HepG2 (cell line): ENCODE measurements at regions not wholly inside any gene's neighbourhood (a gene's known extent, or its start where the extent isn't known, plus 50 kb on each side); places are given as distances from the start of the nearest gene placed in this dataset.

ENCODE experiments used
- ATAC-seq: fragments of 200-7000 bp; cut with Tn5 transposase; 3 replicates; pipeline ENCODE4 v1.9.1; 2020; ENCODE audit warnings: mild to moderate bottlenecking, moderate library complexity
- BruUV-seq: library from RNA; stranded (reverse); fragments of 400-500 nt; replicated peaks from 2 replicates; lab custom pipeline; 2021; lab: Mats Ljungman, UMichigan
- CTCF ChIA-PET: fragments of 300-600 bp; formaldehyde crosslinking; extraction: SDS; loops from one replicate; lab custom pipeline; 2021; ENCODE audit warnings: low total read pairs, inconsistent platforms, low intra/inter-chr PET ratio; lab: Yijun Ruan, JAX
- POLR2A ChIA-PET: fragments of 350-600 bp; sonication (Branson Sonifier 250); formaldehyde crosslinking; loops from one replicate; lab custom pipeline; 2020; ENCODE audit warnings: antibody characterized with exemption, inconsistent platforms; lab: Yijun Ruan, JAX
- DNase-seq: peaks from one replicate; pipeline ENCODE4 v3.0.0-alpha.2; 2015; ENCODE audit warnings: low spot score
- FAIRE-seq: peaks from 3 replicates; lab custom pipeline; 2011; peaks lifted over from hg19 to GRCh38; lab: Jason Lieb, UNC
- H2AFZ ChIP-seq: one replicate; pipeline ENCODE4 v1.6.1; 2011; ENCODE audit warnings: low read length, inconsistent platforms
- H3K27ac ChIP-seq: fragments of 300-600 bp; 3 replicates; pipeline ENCODE4 v1.8.0; 2011; ENCODE audit warnings: mixed run types, mild to moderate bottlenecking, mixed read lengths, low read length, inconsistent platforms; ENCODE audit not compliant: insufficient read depth; ENCODE audit errors: extremely low read length
- H3K27me3 ChIP-seq, 2 experiments: fragments of 200-600 bp in 1 of 2; 2 replicates in 1 of 2; 3 replicates in 1 of 2; pipeline versions ENCODE4 v1.6.0 to v1.8.0; 2011; ENCODE audit warnings: low read length in 2 of 2, mild to moderate bottlenecking in 2 of 2, moderate library complexity in 2 of 2, inconsistent platforms in 1 of 2; ENCODE audit not compliant: insufficient read depth in 2 of 2, control insufficient read depth in 1 of 2
- H3K36me3 ChIP-seq, 2 experiments: fragments of 200-600 bp in 1 of 2; replicated peaks in 1 of 2; 2 replicates in 1 of 2; 3 replicates in 1 of 2; pipeline versions ENCODE4 v1.5.1 to v1.8.0; 2011; ENCODE audit warnings: low read length in 2 of 2, inconsistent platforms in 1 of 2; ENCODE audit not compliant: insufficient read depth in 2 of 2, control insufficient read depth in 1 of 2
- H3K4me1 ChIP-seq: 2 replicates; pipeline ENCODE4 v1.5.1; 2012; ENCODE audit warnings: low read length, inconsistent platforms; ENCODE audit not compliant: insufficient read depth
- H3K4me2 ChIP-seq: 2 replicates; pipeline ENCODE4 v1.6.0; 2011; ENCODE audit warnings: low read depth, low read length, inconsistent platforms
- H3K4me3 ChIP-seq, 3 experiments: fragments of 200-600 bp in 1 of 3; sonication (generic), shearing (Covaris generic) in 1 of 3; replicated peaks in 1 of 3; 2 replicates each; pipeline ENCODE4 v1.5.1; 2011 to 2016; ENCODE audit warnings: low read length in 3 of 3, inconsistent platforms in 2 of 3, low read depth in 2 of 3, mild to moderate bottlenecking in 2 of 3, control low read depth in 1 of 3, mixed read lengths in 1 of 3; ENCODE audit not compliant: insufficient read depth in 1 of 3
- H3K79me2 ChIP-seq: one replicate; pipeline ENCODE4 v1.6.1; 2011; ENCODE audit warnings: low read length, inconsistent platforms; ENCODE audit not compliant: insufficient read depth
- H3K9ac ChIP-seq: 2 replicates; pipeline ENCODE4 v1.6.0; 2011; ENCODE audit warnings: mild to moderate bottlenecking, low read depth, low read length, inconsistent platforms; ENCODE audit not compliant: insufficient read depth
- H3K9me3 ChIP-seq: 2 replicates; pipeline ENCODE4 v1.5.1; 2012; ENCODE audit warnings: mild to moderate bottlenecking, low read length
- H4K20me1 ChIP-seq: 2 replicates; pipeline ENCODE4 v1.6.0; 2011; ENCODE audit warnings: inconsistent platforms, mild to moderate bottlenecking, low read length, moderate library complexity; ENCODE audit not compliant: insufficient read depth
- BRCA1 ChIP-seq: sonication (generic); formaldehyde crosslinking; IDR thresholded peaks from 2 replicates; pipeline ENCODE4 v1.4.0; 2020; ENCODE audit warnings: missing genetic modification reagents
- CSRNP1 ChIP-seq: sonication (generic); formaldehyde crosslinking; IDR thresholded peaks from 2 replicates; pipeline ENCODE4 v1.8.1; 2023; ENCODE audit warnings: mild to moderate bottlenecking, missing genetic modification reagents
- EZH2 ChIP-seq: conservative IDR thresholded peaks from 2 replicates; pipeline ENCODE4 v1.6.1; 2012; ENCODE audit warnings: mild to moderate bottlenecking, low read depth, low read length, moderate library complexity
- KDM3A ChIP-seq: IDR thresholded peaks from 2 replicates; pipeline ENCODE4 v1.6.1; 2018; ENCODE audit warnings: low read depth, missing compliant biosample characterization
- NR2F2 ChIP-seq: IDR thresholded peaks from 2 replicates; pipeline ENCODE4 v1.6.1; 2012; ENCODE audit warnings: low read depth, inconsistent platforms, borderline replicate concordance
- PHF20 ChIP-seq: sonication (generic); formaldehyde crosslinking; IDR thresholded peaks from 2 replicates; pipeline ENCODE4 v1.5.0; 2020; ENCODE audit warnings: mild to moderate bottlenecking, missing genetic modification reagents
- SALL2 ChIP-seq: sonication (generic); formaldehyde crosslinking; IDR thresholded peaks from 2 replicates; pipeline ENCODE4 v1.8.1; 2023; ENCODE audit warnings: mild to moderate bottlenecking, missing genetic modification reagents, inconsistent platforms
- TCF7 ChIP-seq: sonication (generic); IDR thresholded peaks from 2 replicates; pipeline ENCODE4 v1.6.1; 2016; ENCODE audit warnings: antibody characterized with exemption, low read depth
- TRIM22 ChIP-seq: fragments of 450-650 bp; IDR thresholded peaks from 2 replicates; pipeline ENCODE4 v1.6.1; 2017
- ZBTB4 ChIP-seq: sonication (generic); formaldehyde crosslinking; IDR thresholded peaks from 2 replicates; pipeline ENCODE4 v1.4.0; 2020; ENCODE audit warnings: missing genetic modification reagents, mild to moderate bottlenecking, borderline replicate concordance
- ZNF20 ChIP-seq: sonication (generic); formaldehyde crosslinking; IDR thresholded peaks from 2 replicates; pipeline ENCODE4 v1.4.0; 2020; ENCODE audit warnings: mild to moderate bottlenecking, moderate library complexity, missing genetic modification reagents
- ZNF720 ChIP-seq: sonication (generic); formaldehyde crosslinking; IDR thresholded peaks from 2 replicates; pipeline ENCODE4 v1.4.0; 2020; ENCODE audit warnings: missing genetic modification reagents
- ZNF746 ChIP-seq: sonication (generic); formaldehyde crosslinking; IDR thresholded peaks from 2 replicates; pipeline ENCODE4 v1.8.0; 2022; ENCODE audit warnings: mild to moderate bottlenecking, missing genetic modification reagents
- ZNF879 ChIP-seq: sonication (generic); formaldehyde crosslinking; IDR thresholded peaks from 2 replicates; pipeline ENCODE4 v1.8.1; 2023; ENCODE audit warnings: missing genetic modification reagents
- WGBS: methylation state at CpG from one replicate; pipeline ENCODE4 v1.1.6; 2017; ENCODE audit warnings: low lambda C conversion rate; 5-methylcytosine and 5-hydroxymethylcytosine counted together
- in situ Hi-C: cut with HindIII; loops from 2 replicates; pipeline ENCODE4 v1.10.0; 2017; ENCODE audit warnings: low pct_unique_long_range_greater_than_20kb; ENCODE audit not compliant: extremely low pct_ligation_motif_present
- intact Hi-C: fragments of 100-400 bp; cut with micrococcal nuclease; formaldehyde crosslinking; loops from one replicate; pipeline ENCODE4 v1.10.0; 2022; ENCODE audit not compliant: unreplicated experiment

GRCh38 chr9:26462751-26463150, 429.9 kb downstream of the CAAP1 start:
- ChIA-PET CTCF (no interaction called here), POLR2A (no interaction called here)
- no peak for FAIRE-seq
- H2AFZ ChIP-seq, result no peak overlapping the region
- no peaks in the 10 kb centered on the region for H3K9me3 ChIP-seq
- H3K9ac ChIP-seq, result no peak overlapping the region
- no peaks in the 10 kb centered on the region for H3K79me2 ChIP-seq
- no peaks in the 10 kb centered on the region for H3K36me3 ChIP-seq
- no peaks in the 10 kb centered on the region for H4K20me1 ChIP-seq
- no peak overlapping the region for H3K27ac ChIP-seq
- TF ChIP-seq NR2F2 (no peak), ZNF746 (CRISPR knock-in tag) (no peak), CSRNP1 (CRISPR knock-in tag) (no peak), BRCA1 (CRISPR knock-in tag) (no peak), TRIM22 (no peak), ZNF720 (CRISPR knock-in tag) (no peak), EZH2 (no peak), KDM3A (CRISPR knock-in tag) (no peak), ZNF879 (CRISPR knock-in tag) (no peak), ZNF20 (CRISPR knock-in tag) (no peak), TCF7 (no peak), PHF20 (no peak), SALL2 (CRISPR knock-in tag) (no peak), ZBTB4 (CRISPR knock-in tag) (no peak)
- TF ChIP-seq, all 625 proteins: peak for 0
- 0% methylated on average over 1 of the region's 1 CpG for WGBS
- DNase-seq, result no peak
- intact Hi-C loops, result no loop called here
- Histone ChIP-seq H3K4me3 (no peak overlapping the region), H3K4me1 (no peaks in the 10 kb centered on the region), H3K4me2 (no peak overlapping the region), H3K27me3 (no peaks in the 10 kb centered on the region)
- in situ Hi-C loops, result no loop called here
- ATAC-seq, result no peak
- no TSS peak for BruUV-seq
